Adrenal gland (tissue), 5 donors: ENCODE measurements at regions not wholly inside any gene's neighbourhood (a gene's known extent, or its start where the extent isn't known, plus 50 kb on each side); places are given as distances from the start of the nearest gene placed in this dataset.

Experiments
- CTCF ChIP-seq, 6 experiments: fragments of 450-650 bp in 4 of 6; fragments of 200-600 bp in 2 of 6; sonication (generic) in 1 of 6; IDR thresholded peaks; 1 replicate in 5 of 6; 2 replicates in 1 of 6; pipeline versions ENCODE4 v1.5.1 to v1.8.0; 2016 to 2021; ENCODE audit warnings: antibody characterized with exemption in 6 of 6, mild to moderate bottlenecking in 2 of 6, moderate library complexity in 1 of 6
- POLR2A ChIP-seq, 2 donors: fragments of 450-650 bp; IDR thresholded peaks; one replicate each; pipeline ENCODE4 v1.6.1; 2017; ENCODE audit warnings: antibody characterized with exemption in 2 of 2, mild to moderate bottlenecking in 2 of 2, moderate library complexity in 1 of 2
- donor health status: DM: no; HTN: no; CAD: no.

GRCh38 chr5:84647581-84647980 is 262.9 kb upstream of the EDIL3 start:
- TF ChIP-seq CTCF (IDR thresholded peaks at IDR 0.05) (no peak), POLR2A (IDR thresholded peaks at IDR 0.05) (no peak)
